GM12891 (cell line): ENCODE measurements at regions not wholly inside any gene's neighbourhood (a gene's known extent, or its start where the extent isn't known, plus 50 kb on each side); places are given as distances from the start of the nearest gene placed in this dataset.

Experiments used
- POLR2A ChIP-seq: IDR thresholded peaks from 2 replicates; pipeline ENCODE4 v1.6.1; 2011; ENCODE audit warnings: low read depth, low read length, control low read depth
- POLR2AphosphoS5 ChIP-seq: IDR thresholded peaks from 2 replicates; pipeline ENCODE4 v1.6.1; 2011; ENCODE audit warnings: low read depth, low read length, control low read depth
- SPI1 ChIP-seq: IDR thresholded peaks from 2 replicates; pipeline ENCODE4 v1.6.1; 2011; ENCODE audit warnings: low read depth, low read length, control low read depth
- TAF1 ChIP-seq: IDR thresholded peaks from 2 replicates; pipeline ENCODE4 v1.6.1; 2011; ENCODE audit warnings: low read depth, low read length, control low read depth

GRCh38 chr21:39060485-39061083, 122.7 kb downstream of the PSMG1 start:
- TF ChIP-seq TAF1 (no peak), POLR2AphosphoS5 (no peak), POLR2A (no peak), SPI1 (no peak)
